HL-60 (cell line): ENCODE measurements at regions not wholly inside any gene's neighbourhood (a gene's known extent, or its start where the extent isn't known, plus 50 kb on each side); places are given as distances from the start of the nearest gene placed in this dataset.

ENCODE experiments used
- DNase-seq, 2 experiments: peaks; one replicate each; pipeline ENCODE4 v3.0.0-alpha.2; 2010 to 2020; ENCODE audit warnings: low read depth in 1 of 2, low spot score in 1 of 2
- H3K27ac ChIP-seq: fragments of 250-450 bp; sonication (Bioruptor Pico); replicated peaks from 2 replicates; pipeline ENCODE4 v1.5.1; 2020; ENCODE audit warnings: mild to moderate bottlenecking, moderate library complexity
- H3K27me3 ChIP-seq: fragments of 250-450 bp; sonication (Bioruptor Pico); 2 replicates; pipeline ENCODE4 v1.5.1; 2021; ENCODE audit warnings: mild to moderate bottlenecking, moderate library complexity; ENCODE audit not compliant: insufficient read depth, poor library complexity, severe bottlenecking
- H3K4me3 ChIP-seq: replicated peaks from 2 replicates; pipeline ENCODE4 v1.5.1; 2011; ENCODE audit warnings: mild to moderate bottlenecking, control low read depth, low read length; ENCODE audit not compliant: insufficient read depth
- CTCF ChIP-seq: IDR thresholded peaks from one replicate; pipeline ENCODE4 v1.5.1; 2011; ENCODE audit warnings: low read length, control low read depth, inconsistent platforms; ENCODE audit not compliant: insufficient read depth
- GABPA ChIP-seq: IDR thresholded peaks from 2 replicates; pipeline ENCODE4 v1.6.1; 2012; ENCODE audit warnings: low read depth
- POLR2AphosphoS5 ChIP-seq: IDR thresholded peaks from 2 replicates; pipeline ENCODE4 v1.6.1; 2012; ENCODE audit warnings: low read depth
- REST ChIP-seq: IDR thresholded peaks from 2 replicates; pipeline ENCODE4 v1.6.1; 2012; ENCODE audit warnings: low read depth; ENCODE audit not compliant: insufficient replicate concordance
- SPI1 ChIP-seq: IDR thresholded peaks from 2 replicates; pipeline ENCODE4 v1.6.1; 2012; ENCODE audit warnings: low read depth, mild to moderate bottlenecking, borderline replicate concordance

- no peak for TF ChIP-seq POLR2AphosphoS5
- TF ChIP-seq REST = no peak
- no peak for TF ChIP-seq GABPA
- TF ChIP-seq CTCF = no peak
- TF ChIP-seq SPI1 = no peak
- Histone ChIP-seq H3K4me3 (no peak overlapping the region), H3K27me3 (no peaks in the 10 kb centered on the region), H3K27ac (no peak overlapping the region)
- no peak for DNase-seq
Observed at GRCh38 chr21:16932314-16932713, 580.5 kb upstream of the CXADR start.

GRCh38 chr21:16942703-16943102 lies 570.1 kb upstream of the CXADR start:
- Histone ChIP-seq H3K27me3 (no peaks in the 10 kb centered on the region), H3K4me3 (no peak overlapping the region), H3K27ac (no peak overlapping the region)
- no peak for TF ChIP-seq POLR2AphosphoS5
- no peak for TF ChIP-seq CTCF
- no peak for TF ChIP-seq REST
- no peak for TF ChIP-seq SPI1
- TF ChIP-seq GABPA = no peak
- no peak for DNase-seq

- no peak overlapping the region for H3K4me3 ChIP-seq
- TF ChIP-seq REST (no peak), SPI1 (no peak), POLR2AphosphoS5 (no peak), GABPA (no peak), CTCF (no peak)
- no peak for DNase-seq
- no peak overlapping the region for H3K27ac ChIP-seq
- no peaks in the 10 kb centered on the region for H3K27me3 ChIP-seq
Observed at GRCh38 chr21:16943231-16943630, 569.6 kb upstream of the CXADR start.
